ENCODE measurements at regions not wholly inside any gene's neighbourhood (a gene's known extent, or its start where the extent isn't known, plus 50 kb on each side); places are given as distances from the start of the nearest gene placed in this dataset.

DNA sequence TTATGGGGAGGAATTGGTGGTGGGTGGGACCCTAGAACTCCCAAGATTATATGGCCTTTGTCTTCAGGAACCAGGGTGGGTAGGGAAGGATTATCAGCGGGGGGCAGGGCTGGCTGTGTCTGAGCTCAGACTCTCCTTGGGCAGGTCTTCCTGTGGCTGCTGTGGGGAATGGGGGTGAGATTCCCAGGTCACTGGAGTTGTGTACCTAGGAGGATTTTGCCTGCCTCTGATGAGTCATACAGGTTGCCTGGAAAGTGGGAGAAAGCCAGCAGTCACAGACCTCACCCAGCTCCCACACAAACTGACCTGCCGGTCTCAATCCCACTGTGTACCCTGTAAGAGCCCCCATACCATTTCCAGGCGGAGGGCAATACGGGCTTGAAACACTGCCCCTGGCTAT lies 209.9 kb upstream of the CNTN3 start:
- TF ChIP-seq POLR2A (IDR thresholded peaks at IDR 0.05; ENCODE audit: low read depth) (no peak), POLR2AphosphoS5 (IDR thresholded peaks at IDR 0.05) (no peak), EP300 (IDR thresholded peaks at IDR 0.05) (no peak)
- TF ChIP-seq, protein P1, sequence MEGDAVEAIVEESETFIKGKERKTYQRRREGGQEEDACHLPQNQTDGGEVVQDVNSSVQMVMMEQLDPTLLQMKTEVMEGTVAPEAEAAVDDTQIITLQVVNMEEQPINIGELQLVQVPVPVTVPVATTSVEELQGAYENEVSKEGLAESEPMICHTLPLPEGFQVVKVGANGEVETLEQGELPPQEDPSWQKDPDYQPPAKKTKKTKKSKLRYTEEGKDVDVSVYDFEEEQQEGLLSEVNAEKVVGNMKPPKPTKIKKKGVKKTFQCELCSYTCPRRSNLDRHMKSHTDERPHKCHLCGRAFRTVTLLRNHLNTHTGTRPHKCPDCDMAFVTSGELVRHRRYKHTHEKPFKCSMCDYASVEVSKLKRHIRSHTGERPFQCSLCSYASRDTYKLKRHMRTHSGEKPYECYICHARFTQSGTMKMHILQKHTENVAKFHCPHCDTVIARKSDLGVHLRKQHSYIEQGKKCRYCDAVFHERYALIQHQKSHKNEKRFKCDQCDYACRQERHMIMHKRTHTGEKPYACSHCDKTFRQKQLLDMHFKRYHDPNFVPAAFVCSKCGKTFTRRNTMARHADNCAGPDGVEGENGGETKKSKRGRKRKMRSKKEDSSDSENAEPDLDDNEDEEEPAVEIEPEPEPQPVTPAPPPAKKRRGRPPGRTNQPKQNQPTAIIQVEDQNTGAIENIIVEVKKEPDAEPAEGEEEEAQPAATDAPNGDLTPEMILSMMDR (IDR thresholded peaks at IDR 0.05), result no peak
- intact Hi-C loops (cut with DNase I), result no loop called here
- no peaks in the 10 kb centered on the region for H3K27me3 ChIP-seq
- no peaks in the 10 kb centered on the region for H3K9me3 ChIP-seq
- no peaks in the 10 kb centered on the region for H3K4me1 ChIP-seq
- no peak overlapping the region for H3K27ac ChIP-seq (replicated peaks in 1 of 4)
- DNase-seq (ENCODE audit: extremely low spot score), result no peak
- no CpG with 5 or more reads among the region's 4 CpGs for WGBS
- no peaks in the 10 kb centered on the region for H3K36me3 ChIP-seq
- H3K4me3 ChIP-seq, result no peak overlapping the region

DNA sequence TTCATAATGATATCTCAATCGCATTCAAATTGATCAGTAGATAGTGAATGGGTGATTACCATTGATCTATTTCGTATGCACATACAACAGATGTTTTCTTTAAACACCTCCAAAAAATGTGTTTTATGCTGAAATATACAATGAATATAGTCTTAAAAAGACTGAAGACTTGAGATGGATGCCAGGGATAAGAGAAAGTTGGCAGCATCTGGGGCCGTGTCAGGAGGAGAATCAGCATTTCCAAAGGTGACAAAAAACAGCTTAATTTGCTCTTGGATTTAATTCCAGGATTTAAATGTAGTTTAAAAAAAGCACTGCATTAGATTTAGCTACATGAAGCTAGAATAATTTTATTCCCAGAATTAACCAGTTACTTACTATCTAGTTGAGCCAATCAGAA lies 199.7 kb upstream of the CNTN3 start:
- no peaks in the 10 kb centered on the region for H3K4me1 ChIP-seq
- H3K4me3 ChIP-seq, result no peak overlapping the region
- H3K27me3 ChIP-seq, result no peaks in the 10 kb centered on the region
- TF ChIP-seq EP300 (IDR thresholded peaks at IDR 0.05), result no peak
- TF ChIP-seq POLR2A (IDR thresholded peaks at IDR 0.05; ENCODE audit: low read depth), result no peak
- no peak for TF ChIP-seq POLR2AphosphoS5 (IDR thresholded peaks at IDR 0.05)
- TF ChIP-seq, protein P1 (IDR thresholded peaks at IDR 0.05), result no peak
- no peak overlapping the region for H3K27ac ChIP-seq (replicated peaks in 1 of 4)
- WGBS, result 75% methylated on average over 3 of the region's 3 CpGs
- intact Hi-C loops (cut with DNase I), result loop anchor here (10.0 kb wide), 1 partner anchor 759 kb away; no protein-coding TSS in a partner anchor
- H3K9me3 ChIP-seq, result no peaks in the 10 kb centered on the region
- no peaks in the 10 kb centered on the region for H3K36me3 ChIP-seq
- DNase-seq (ENCODE audit: extremely low spot score), result no peak

DNA sequence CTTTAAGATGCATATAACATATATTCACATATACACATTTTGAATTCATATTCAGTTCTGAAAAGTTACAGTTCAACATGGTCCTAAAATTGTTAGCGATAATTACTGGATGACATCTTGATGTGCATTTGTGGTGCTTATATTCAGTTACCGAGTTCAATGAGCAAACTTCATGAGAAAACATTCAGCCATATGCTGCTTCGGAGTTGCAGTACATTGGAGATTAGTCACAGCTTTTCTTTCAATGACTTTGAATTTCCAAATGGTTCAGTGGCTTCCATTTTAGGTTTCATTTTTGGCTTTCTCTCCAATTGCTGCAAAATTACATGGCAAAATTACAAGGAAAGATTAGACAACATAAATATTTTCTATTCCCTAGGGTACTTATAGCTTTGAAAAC lies 198.3 kb upstream of the CNTN3 start:
- WGBS, result 81% methylated on average over 3 of the region's 3 CpGs
- Histone ChIP-seq H3K4me3 (no peak overlapping the region), H3K9me3 (no peaks in the 10 kb centered on the region), H3K27me3 (no peaks in the 10 kb centered on the region), H3K27ac (replicated peaks in 1 of 4) (no peak overlapping the region), H3K36me3 (no peaks in the 10 kb centered on the region), H3K4me1 (no peaks in the 10 kb centered on the region)
- TF ChIP-seq EP300 (IDR thresholded peaks at IDR 0.05) (no peak), POLR2AphosphoS5 (IDR thresholded peaks at IDR 0.05) (no peak), POLR2A (IDR thresholded peaks at IDR 0.05; ENCODE audit: low read depth) (no peak)
- TF ChIP-seq, protein P1 (IDR thresholded peaks at IDR 0.05), result no peak
- no peak for DNase-seq (ENCODE audit: extremely low spot score)
- intact Hi-C loops (cut with DNase I), result loop anchor here (10.0 kb wide), 1 partner anchor 758 kb away; no protein-coding TSS in a partner anchor

DNA sequence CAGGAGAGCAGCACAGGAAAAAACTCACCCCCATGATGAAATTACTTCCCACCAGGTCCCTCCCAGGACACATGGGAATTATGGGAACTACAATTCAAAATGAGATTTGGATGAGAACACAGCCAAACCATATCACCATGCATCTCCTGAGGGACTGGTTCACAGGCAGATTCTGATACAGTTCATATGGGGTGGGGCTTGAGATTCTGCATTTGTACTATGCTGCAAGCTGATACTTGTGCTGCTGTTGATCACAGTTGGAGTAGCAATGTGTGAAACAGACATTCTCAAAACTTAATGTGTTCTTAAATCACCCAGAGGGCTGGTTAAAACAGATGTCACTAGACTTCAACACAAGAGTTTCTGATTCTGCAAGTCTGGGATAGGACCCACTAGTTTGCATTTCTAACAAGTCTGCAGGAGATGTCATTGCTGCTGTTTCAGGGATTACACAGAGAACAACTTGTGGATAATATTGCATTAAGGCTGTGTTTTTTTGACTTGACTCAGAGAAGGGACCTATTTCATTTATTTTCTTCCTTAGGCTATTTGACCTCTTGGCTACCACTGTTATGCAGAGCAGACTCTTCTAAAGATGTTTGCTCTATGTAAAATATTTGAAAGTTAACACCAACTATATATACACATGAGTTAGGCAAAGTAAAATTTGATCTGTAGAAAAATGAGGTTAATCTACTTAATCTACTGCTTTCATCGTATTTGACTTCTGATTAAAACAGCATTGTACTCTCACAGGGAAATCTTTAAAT lies 194.2 kb upstream of the CNTN3 start:
- intact Hi-C loops (cut with DNase I), result no loop called here

More for the DNA sequence above, 194.2 kb upstream of the CNTN3 start:
- H3K27ac ChIP-seq (replicated peaks in 1 of 4), result no peak overlapping the region
- no peak for DNase-seq (ENCODE audit: extremely low spot score)
- no peaks in the 10 kb centered on the region for H3K4me1 ChIP-seq
- no peak overlapping the region for H3K4me3 ChIP-seq
- 29% methylated on average over 1 of the region's 1 CpG for WGBS
- H3K9me3 ChIP-seq, result no peaks in the 10 kb centered on the region
- no peaks in the 10 kb centered on the region for H3K36me3 ChIP-seq
- TF ChIP-seq POLR2AphosphoS5 (IDR thresholded peaks at IDR 0.05) (no peak), EP300 (IDR thresholded peaks at IDR 0.05) (no peak), POLR2A (IDR thresholded peaks at IDR 0.05; ENCODE audit: low read depth) (no peak)
- TF ChIP-seq, protein P1 (IDR thresholded peaks at IDR 0.05), result no peak
- no peaks in the 10 kb centered on the region for H3K27me3 ChIP-seq
